Activated T-cell treated with anti-CD3 and anti-CD28 coated beads for 48 hours (primary cell): ENCODE measurements at regions not wholly inside any gene's neighbourhood (a gene's known extent, or its start where the extent isn't known, plus 50 kb on each side); places are given as distances from the start of the nearest gene placed in this dataset.
"Not testable (repeated sequence)": the region's sequence is repeated elsewhere in the genome, so short reads cannot be mapped to it uniquely, and the experiment has no call there.

Source experiments
- DNase-seq: peaks from one replicate; pipeline ENCODE4 v3.0.0-alpha.2; 2020; ENCODE audit warnings: low read depth

- no peak for DNase-seq
Observed at GRCh38 chr5:82422751-82423181, 144.6 kb upstream of the RPS23 start.

GRCh38 chr5:82422001-82422740 is 144.0 kb upstream of the RPS23 start:
- no peak for DNase-seq

- DNase-seq = no peak
Observed at GRCh38 chr5:82421119-82421518, 143.0 kb upstream of the RPS23 start.

- DNase-seq = not testable (repeated sequence)
Observed at GRCh38 chr5:82420524-82420923, 142.4 kb upstream of the RPS23 start.

- no peak for DNase-seq
Observed at GRCh38 chr5:82419559-82420332, 141.6 kb upstream of the RPS23 start.

- DNase-seq = no peak
Observed at GRCh38 chr5:82418608-82418950, 140.4 kb upstream of the RPS23 start.

- no peak for DNase-seq
Observed at GRCh38 chr5:82417776-82418607, 139.8 kb upstream of the RPS23 start.

- no peak for DNase-seq
Observed at GRCh38 chr5:82416512-82416911, 138.4 kb upstream of the RPS23 start.

- DNase-seq = no peak
Observed at GRCh38 chr5:82414041-82414388, 135.9 kb upstream of the RPS23 start.

GRCh38 chr5:82413302-82414040 is 135.3 kb upstream of the RPS23 start:
- no peak for DNase-seq

- no peak for DNase-seq
Observed at GRCh38 chr5:82408033-82408432, 129.9 kb upstream of the RPS23 start.

- no peak for DNase-seq
Observed at GRCh38 chr5:82406205-82406773, 128.1 kb upstream of the RPS23 start.

GRCh38 chr5:82405618-82406204 is 127.6 kb upstream of the RPS23 start:
- DNase-seq = no peak

- DNase-seq = no peak
Observed at GRCh38 chr5:82405161-82405560, 127.0 kb upstream of the RPS23 start.

- DNase-seq = no peak
Observed at GRCh38 chr5:82404382-82404945, 126.3 kb upstream of the RPS23 start.

GRCh38 chr5:82403724-82404123 is 125.6 kb upstream of the RPS23 start:
- no peak for DNase-seq

GRCh38 chr5:82403026-82403425 is 124.9 kb upstream of the RPS23 start:
- DNase-seq = no peak

GRCh38 chr5:82399111-82399510 is 121.0 kb upstream of the RPS23 start:
- DNase-seq = no peak

- no peak for DNase-seq
Observed at GRCh38 chr5:82397741-82398320, 119.7 kb upstream of the RPS23 start.

GRCh38 chr5:82396871-82397514 is 118.8 kb upstream of the RPS23 start:
- DNase-seq = no peak
